Ascending aorta (tissue), 2 donors: ENCODE measurements at regions not wholly inside any gene's neighbourhood (a gene's known extent, or its start where the extent isn't known, plus 50 kb on each side); places are given as distances from the start of the nearest gene placed in this dataset.

Experiments used
- DNase-seq, 2 donors: peaks; one replicate each; pipeline ENCODE4 v3.0.0-alpha.2; 2019; ENCODE audit warnings: low spot score in 2 of 2
- H3K27ac ChIP-seq, 2 donors: fragments of 200-600 bp; sonication (generic); one replicate each; pipeline ENCODE4 v1.5.1; 2016 to 2017; ENCODE audit warnings: mild to moderate bottlenecking in 1 of 2
- H3K27me3 ChIP-seq: fragments of 200-600 bp; sonication (generic); one replicate; pipeline ENCODE4 v1.5.1; 2017
- H3K36me3 ChIP-seq, 2 donors: fragments of 200-600 bp; sonication (generic); one replicate each; pipeline ENCODE4 v1.5.1; 2016
- H3K4me1 ChIP-seq, 2 donors: fragments of 200-600 bp; sonication (generic); one replicate each; pipeline ENCODE4 v1.5.1; 2016 to 2017; ENCODE audit warnings: mild to moderate bottlenecking in 1 of 2
- H3K4me3 ChIP-seq, 2 donors: fragments of 200-600 bp; sonication (generic); one replicate each; pipeline ENCODE4 v1.5.1; 2016 to 2017; ENCODE audit warnings: mild to moderate bottlenecking in 1 of 2
- H3K9me3 ChIP-seq, 2 donors: fragments of 200-600 bp; sonication (generic); one replicate each; pipeline ENCODE4 v1.5.1; 2016
- intact Hi-C: fragments of 100-400 bp; cut with DNase I; formaldehyde crosslinking; loops from one replicate; pipeline ENCODE4 v1.15.1; 2023
- TF ChIP-seq, protein P1 (sequence below), 3 experiments: fragments of 200-600 bp in 2 of 3; fragments of 450-650 bp in 1 of 3; sonication (generic) in 2 of 3; IDR thresholded peaks; one replicate each; pipeline ENCODE4 v1.5.1; 2016 to 2019; ENCODE audit warnings: antibody characterized with exemption in 3 of 3, mild to moderate bottlenecking in 1 of 3, moderate library complexity in 1 of 3

DNA sequence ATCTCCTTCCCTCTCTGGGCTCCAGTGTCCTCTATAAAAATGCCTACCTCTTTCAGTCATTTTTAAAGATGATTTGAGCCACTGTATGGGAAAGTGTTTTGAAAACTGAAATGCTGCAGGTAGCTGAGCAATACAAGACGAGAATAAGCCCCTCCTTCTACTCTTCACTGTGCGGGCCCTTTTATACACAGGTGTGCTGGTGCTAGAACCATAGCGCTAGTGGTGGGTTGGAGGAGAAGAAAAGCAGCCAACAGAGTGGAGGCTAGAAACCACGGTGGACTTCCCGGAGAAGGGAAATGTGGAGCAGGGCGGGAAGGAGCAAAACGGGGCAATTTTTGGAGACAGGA is 58.2 kb upstream of the DLX4 start:
- Histone ChIP-seq H3K4me1 (peaks cover 0 to 3% of the 10 kb centered on the region in 2 donors), H3K36me3 (no peaks in the 10 kb centered on the region), H3K9me3 (no peaks in the 10 kb centered on the region), H3K27ac (no peak overlapping the region), H3K27me3 (peaks cover 8% of the 10 kb centered on the region), H3K4me3 (no peak overlapping the region)
- intact Hi-C loops: no loop called here
- no peak for DNase-seq
- TF ChIP-seq, protein P1, sequence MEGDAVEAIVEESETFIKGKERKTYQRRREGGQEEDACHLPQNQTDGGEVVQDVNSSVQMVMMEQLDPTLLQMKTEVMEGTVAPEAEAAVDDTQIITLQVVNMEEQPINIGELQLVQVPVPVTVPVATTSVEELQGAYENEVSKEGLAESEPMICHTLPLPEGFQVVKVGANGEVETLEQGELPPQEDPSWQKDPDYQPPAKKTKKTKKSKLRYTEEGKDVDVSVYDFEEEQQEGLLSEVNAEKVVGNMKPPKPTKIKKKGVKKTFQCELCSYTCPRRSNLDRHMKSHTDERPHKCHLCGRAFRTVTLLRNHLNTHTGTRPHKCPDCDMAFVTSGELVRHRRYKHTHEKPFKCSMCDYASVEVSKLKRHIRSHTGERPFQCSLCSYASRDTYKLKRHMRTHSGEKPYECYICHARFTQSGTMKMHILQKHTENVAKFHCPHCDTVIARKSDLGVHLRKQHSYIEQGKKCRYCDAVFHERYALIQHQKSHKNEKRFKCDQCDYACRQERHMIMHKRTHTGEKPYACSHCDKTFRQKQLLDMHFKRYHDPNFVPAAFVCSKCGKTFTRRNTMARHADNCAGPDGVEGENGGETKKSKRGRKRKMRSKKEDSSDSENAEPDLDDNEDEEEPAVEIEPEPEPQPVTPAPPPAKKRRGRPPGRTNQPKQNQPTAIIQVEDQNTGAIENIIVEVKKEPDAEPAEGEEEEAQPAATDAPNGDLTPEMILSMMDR (IDR thresholded peaks at IDR 0.05): no peak

DNA sequence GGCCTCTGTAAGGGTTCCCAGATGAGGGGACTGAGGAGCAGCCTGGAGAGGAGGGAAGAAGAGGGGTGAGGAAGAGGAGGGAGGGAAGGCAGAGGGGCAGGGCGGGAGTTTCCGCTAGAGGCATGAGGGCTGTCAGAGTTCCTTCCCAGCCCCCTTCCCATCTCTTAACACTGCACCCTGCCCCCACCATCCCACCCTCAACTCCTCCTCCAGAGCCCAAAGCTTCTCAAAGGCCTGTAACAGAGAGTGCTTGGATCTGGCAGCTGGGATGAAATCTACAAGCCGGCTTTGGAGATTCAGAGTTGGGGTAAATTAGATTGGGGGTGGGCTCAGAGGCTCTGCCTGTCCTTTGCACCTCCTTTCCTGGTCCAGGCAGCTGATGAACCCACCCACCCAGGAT is 57.3 kb upstream of the DLX4 start:
- DNase-seq: no peak
- Histone ChIP-seq H3K4me3 (no peak overlapping the region), H3K9me3 (no peaks in the 10 kb centered on the region), H3K36me3 (no peaks in the 10 kb centered on the region), H3K27me3 (peaks cover 8% of the 10 kb centered on the region), H3K27ac (no peak overlapping the region), H3K4me1 (peaks cover 0 to 3% of the 10 kb centered on the region in 2 donors)
- TF ChIP-seq, protein P1 (IDR thresholded peaks at IDR 0.05): no peak
- intact Hi-C loops: no loop called here

DNA sequence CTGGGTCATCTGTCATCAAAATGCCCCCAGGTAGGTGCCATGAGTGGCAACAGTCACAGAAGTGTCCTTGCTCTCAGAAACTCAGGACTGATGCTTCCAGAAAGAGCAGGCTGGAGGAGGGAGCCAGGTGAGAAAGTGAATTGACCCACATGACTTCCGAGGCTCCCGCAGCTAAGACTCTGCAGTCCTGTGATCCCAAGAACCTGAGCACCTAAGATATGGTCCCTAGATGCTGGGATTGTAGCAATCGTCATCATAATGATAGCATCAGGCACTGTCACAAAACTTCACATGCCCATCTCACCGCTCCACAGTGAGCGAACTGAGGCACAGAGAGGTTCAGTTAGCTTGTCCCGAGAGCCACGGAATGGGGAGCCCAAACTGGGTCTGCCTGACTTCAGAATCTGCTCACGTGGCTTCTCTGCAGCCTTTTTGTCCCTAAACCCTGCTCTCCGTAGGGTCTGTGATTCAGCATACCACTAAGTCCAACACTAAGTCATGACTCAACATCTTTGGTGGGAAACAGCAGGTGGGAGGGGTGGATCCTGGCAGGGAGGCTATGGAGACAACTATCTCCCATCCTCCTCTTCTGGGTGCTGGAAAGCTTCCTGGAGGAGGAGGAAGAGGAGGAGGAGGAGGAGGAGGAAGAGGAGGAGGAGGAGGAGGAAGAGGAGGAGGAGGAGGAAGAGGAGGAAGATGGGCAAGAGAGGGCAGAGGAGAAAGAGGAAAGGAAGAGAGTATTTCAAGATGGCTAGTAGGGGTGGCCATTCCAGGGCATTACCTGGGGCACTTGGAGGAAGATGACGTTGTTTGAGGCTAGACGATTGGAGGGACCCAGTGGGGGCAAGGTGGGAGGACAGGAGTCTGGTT is 55.5 kb upstream of the DLX4 start:
- Histone ChIP-seq H3K4me3 (no peak overlapping the region), H3K27me3 (peaks cover 8% of the 10 kb centered on the region), H3K9me3 (no peaks in the 10 kb centered on the region), H3K36me3 (no peaks in the 10 kb centered on the region), H3K27ac (no peak overlapping the region), H3K4me1 (peaks cover 0 to 3% of the 10 kb centered on the region in 2 donors)
- intact Hi-C loops: no loop called here
- TF ChIP-seq, protein P1 (IDR thresholded peaks at IDR 0.05): no peak
- DNase-seq: no peak

DNA sequence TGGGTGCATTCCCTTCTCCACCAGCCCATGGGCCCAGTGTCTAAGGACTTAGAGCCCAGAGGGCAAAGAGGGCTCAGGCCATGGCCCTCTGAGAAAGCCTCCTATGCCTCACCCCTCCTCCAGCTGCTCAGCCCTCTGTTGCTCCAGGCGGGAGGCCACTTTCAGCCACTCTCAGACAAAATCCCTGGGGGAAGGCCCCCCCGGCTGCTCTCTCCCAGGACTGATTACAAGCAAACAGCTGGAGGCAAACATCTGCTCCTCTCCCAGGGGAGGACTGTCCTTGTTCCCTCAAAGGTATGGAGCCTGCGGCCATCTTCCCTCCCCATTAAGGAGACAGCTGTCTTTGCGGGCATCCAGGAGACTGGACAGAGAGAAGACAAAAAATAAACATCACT is 54.9 kb upstream of the DLX4 start:
- Histone ChIP-seq H3K4me1 (peaks cover 0 to 3% of the 10 kb centered on the region in 2 donors), H3K27me3 (peaks cover 8% of the 10 kb centered on the region), H3K9me3 (no peaks in the 10 kb centered on the region), H3K27ac (no peak overlapping the region), H3K36me3 (no peaks in the 10 kb centered on the region), H3K4me3 (no peak overlapping the region)
- TF ChIP-seq, protein P1 (IDR thresholded peaks at IDR 0.05): no peak
- intact Hi-C loops: no loop called here
- DNase-seq: no peak

DNA sequence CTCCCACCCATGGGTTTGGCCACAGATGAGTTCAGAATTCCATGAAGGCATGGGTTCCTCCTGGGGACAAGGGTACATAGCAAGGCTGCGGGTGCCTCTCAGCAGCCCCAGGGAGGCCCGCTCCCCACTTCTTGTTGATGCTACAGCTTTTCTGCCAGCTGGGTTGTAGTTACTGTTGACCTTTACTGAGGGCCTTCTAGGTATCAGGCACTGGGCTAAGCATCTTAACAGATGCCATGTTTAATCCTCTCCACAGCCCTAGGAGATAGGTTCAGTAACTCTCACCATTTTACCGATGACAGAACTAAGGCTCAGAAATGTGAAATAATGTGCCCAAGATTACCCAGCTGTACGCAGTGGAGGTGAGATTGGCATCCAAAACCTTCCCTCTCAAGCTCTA is 54.3 kb upstream of the DLX4 start:
- intact Hi-C loops: no loop called here
- Histone ChIP-seq H3K4me3 (no peak overlapping the region), H3K27ac (no peak overlapping the region), H3K36me3 (no peaks in the 10 kb centered on the region), H3K9me3 (no peaks in the 10 kb centered on the region), H3K4me1 (peaks cover 0 to 3% of the 10 kb centered on the region in 2 donors), H3K27me3 (peaks cover 8% of the 10 kb centered on the region)
- no peak for DNase-seq
- TF ChIP-seq, protein P1 (IDR thresholded peaks at IDR 0.05): no peak
